ENCODE measurements at regions not wholly inside any gene's neighbourhood (a gene's known extent, or its start where the extent isn't known, plus 50 kb on each side); places are given as distances from the start of the nearest gene placed in this dataset.
"Not testable (repeated sequence)": the region's sequence is repeated elsewhere in the genome, so short reads cannot be mapped to it uniquely, and the experiment has no call there.

- DNase-seq = not testable (repeated sequence)
Measured at GRCh38 chr5:82455317-82455716, 177.2 kb upstream of the RPS23 start.

DNA sequence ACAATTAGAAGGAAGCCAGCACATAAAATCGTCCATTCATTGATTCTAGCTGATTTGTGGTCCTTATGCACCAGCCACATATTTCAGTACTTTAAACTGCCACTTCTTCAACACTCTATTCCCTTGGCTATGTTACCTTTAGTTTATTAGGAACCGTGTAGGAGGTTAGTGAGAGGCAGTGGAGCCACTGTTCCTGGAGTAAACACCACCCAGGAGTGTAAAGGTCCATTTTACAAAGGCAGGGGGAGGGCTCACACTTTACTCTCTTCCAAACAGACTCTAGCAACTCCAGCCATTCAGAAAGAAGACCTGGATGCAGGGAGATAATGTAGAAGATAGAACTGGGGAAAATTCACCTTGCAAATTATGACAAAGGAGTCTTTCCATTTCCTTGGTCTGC is 170.2 kb upstream of the RPS23 start:
- DNase-seq = no peak

DNA sequence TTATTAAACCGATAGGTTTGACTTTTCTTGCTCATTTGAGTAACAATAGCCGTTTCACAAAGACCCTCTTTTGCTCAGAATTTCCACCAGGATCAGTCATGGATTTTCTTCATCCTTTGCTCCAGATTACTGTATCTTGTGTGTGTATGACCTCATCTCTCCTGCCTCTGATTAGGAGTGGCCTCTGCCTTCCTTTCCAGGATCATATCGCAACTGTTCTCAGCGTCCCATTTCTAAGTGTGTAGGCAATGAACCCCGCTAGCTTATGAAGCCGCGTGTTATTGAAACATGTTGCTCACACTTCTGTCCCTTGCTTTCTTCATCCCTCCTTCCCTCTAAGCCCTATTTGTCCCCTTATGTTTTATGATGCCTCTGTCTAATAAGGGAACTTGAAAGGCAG is 169.8 kb upstream of the RPS23 start:
- no peak for DNase-seq

GRCh38 chr5:82446809-82447208 is 168.7 kb upstream of the RPS23 start:
- no peak for DNase-seq

GRCh38 chr5:82445726-82446335 is 167.7 kb upstream of the RPS23 start:
- DNase-seq = no peak

DNA sequence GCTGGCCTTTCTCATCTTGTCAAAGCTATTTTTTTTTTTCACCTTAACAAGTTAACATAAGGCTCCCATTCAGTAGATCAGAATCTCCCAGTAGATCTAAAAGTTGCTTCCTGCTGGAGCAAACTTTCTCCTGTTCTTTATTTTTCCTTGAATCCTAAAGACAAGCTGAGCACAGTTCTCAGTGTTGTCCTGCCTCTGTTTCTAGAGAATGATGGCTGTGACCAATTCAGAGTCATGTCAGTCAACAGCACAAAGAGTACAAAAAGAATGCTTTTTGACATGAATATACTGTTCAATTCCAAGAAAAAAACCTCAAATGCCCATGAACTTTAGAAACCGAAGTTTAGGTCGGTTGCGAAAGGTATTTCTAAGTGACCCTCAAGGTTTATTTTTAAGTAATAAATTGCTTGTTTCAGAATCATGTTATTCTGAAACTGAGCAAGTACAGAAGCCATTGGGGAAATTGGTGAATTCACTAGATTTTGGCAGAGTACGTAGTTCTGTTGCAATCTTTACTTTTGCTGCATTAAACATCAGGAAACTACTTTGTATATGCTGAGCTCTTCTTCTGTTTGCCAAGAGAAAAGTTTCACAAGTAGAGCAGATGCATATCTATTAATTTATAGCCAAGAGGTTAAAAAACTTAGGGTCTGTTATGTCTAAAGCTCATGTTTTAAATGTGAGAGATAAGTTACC is 161.7 kb upstream of the RPS23 start:
- DNase-seq = no peak

DNA sequence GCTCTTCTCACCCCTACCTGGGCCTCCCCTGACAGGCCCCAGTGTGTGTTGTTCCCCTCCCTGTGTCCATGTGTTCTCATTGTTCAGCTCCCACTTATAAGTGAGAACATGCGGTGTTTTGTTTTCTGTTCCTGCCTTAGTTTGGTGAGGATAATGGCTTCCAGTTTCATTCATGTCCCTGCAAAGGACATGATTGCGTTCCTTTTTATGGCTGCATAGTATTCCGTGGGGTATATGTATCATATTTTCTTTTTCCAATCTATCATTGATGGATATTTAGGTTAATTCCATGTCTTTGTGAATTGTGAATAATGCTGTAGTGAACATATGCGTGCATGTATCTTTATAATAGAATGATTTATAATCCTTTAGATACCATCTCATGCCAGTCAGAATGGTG is 159.4 kb upstream of the RPS23 start:
- not testable (repeated sequence) for DNase-seq

DNA sequence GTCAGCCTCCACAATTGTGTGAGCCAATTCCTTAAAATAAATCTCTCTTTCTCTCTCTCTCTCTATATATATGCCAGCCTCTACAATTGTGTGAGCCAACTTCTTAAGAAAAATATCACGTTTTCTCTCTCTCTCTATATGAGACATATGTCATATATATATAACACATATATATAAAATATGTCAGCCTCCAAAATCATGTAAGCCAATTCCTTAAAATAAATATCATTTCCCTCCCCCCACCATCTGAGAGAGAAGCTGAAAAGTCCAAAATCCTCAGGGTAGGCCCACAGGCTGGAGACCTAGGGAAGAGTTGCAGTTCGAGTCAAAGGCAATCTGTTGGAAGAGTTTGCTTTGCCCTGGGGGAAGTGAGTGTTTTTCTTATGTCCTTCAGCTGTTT is 158.1 kb upstream of the RPS23 start:
- DNase-seq = no peak

GRCh38 chr5:82434696-82435660 is 156.8 kb upstream of the RPS23 start:
- DNase-seq = not testable (repeated sequence)

- no peak for DNase-seq
Measured at GRCh38 chr5:82426464-82427154, 148.5 kb upstream of the RPS23 start.

DNA sequence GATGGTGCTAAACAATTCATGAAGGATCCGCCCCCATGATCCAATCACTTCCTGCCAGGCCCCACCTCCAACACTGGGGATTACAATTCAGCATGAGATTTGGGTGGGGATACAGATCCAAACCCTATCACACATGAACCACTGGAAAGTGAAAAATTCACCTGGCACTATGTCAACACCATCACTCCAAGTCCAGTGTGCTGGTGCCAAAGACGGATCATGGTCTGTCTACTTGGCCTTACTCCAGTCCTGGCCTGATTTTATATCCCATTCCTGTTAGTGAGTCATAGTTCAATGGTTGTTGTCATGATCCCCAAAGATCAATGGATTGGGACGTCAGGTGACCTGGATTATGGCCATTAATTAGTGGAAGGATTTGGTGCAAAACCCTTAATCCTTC is 147.4 kb upstream of the RPS23 start:
- no peak for DNase-seq

DNA sequence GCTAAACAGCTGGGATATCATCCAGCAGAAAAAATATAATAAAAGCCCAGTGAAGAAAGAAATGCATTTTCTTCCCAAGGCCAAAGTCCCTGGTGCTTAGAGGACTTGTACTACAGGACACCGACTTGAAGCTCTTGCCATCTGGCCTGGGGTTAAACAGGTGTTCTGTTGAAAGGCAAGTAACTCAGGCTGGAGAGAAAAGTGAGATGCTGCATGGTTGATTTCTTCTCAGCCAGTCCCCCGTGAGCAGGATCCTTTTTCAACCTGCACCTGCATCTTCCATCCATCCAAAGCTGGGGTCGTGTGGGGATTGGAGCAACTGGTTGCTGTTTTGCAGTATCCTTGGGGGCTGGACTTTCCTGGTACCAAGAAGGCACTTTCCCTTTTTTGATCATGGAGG is 146.1 kb upstream of the RPS23 start:
- no peak for DNase-seq

DNA sequence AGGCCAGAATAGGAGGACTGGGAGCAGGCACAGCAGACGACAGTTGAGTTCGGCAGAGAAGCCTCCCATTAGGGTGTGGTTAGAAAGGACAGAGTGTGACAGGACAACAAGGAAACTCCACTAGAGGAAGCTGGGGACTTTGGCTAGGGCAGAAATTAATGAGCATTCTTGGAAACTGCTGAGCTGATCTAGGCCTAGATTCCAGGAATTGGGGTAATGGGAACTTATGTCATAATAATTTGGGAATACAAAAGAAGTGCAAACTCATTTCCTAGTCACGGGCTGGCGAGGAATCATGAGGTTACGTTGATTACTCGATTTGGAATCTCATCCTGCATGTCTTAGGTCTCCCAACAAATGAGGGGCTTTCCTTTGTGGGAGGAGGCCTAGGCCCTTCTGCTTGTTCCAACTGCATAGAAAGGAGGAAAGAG is 144.6 kb upstream of the RPS23 start:
- no peak for DNase-seq

- no peak for DNase-seq
Measured at GRCh38 chr5:82422001-82422740, 144.0 kb upstream of the RPS23 start.

- DNase-seq = no peak
Measured at GRCh38 chr5:82421119-82421518, 143.0 kb upstream of the RPS23 start.

DNA sequence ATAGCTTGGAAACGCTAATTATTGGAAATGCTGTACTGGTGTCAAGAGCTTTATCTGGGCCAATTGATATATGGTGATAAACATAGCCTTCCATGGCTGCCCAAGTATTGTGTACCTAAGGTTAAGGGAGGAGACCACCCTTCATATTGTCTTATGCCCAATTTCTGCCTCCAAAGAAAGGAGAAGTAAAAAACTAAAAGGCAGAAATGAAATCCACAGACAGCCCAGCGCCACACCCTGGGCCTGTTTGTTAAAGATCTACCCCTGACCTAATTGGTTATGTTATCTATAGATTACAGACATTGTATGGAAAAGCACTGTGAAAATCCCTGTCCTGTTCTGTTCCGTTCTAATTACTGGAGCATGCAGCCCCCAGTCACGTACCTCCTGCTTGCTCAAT is 142.4 kb upstream of the RPS23 start:
- DNase-seq = not testable (repeated sequence)

DNA sequence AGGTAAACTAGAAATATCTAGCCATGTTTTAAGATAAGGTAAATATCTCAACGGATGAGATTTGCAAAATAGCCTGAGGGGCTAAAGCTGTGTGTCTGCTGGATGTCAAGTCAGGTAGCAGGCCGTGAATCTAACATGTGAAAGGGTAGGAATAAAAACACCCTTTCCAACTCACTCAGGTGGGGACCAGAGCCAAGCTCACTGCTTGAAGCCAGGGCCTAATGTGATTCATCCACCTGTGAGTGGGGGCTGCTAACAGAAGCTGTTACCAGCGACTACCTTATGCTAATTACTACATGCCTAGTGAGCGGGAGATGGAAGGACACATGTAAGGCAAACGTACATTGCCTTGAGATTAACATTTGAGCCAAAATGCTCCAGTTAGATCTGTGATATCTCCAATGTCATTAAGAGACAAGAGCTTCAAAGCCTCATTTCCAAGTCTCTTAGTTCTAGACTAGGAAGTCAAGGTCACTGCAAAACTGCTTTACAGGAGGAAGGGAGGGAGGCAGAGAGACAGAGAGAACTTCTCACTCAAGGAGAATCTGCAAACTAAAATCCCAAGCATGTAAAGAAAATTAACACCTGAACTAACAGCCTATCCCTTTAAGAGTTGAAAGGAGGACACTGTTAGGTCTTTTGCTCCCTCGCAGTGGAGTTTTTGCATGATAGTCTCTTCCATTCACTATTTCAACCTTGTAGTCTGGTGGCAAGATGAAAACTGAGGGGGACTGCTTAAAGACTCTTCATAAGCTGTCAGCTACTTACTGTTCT is 141.6 kb upstream of the RPS23 start:
- DNase-seq = no peak

DNA sequence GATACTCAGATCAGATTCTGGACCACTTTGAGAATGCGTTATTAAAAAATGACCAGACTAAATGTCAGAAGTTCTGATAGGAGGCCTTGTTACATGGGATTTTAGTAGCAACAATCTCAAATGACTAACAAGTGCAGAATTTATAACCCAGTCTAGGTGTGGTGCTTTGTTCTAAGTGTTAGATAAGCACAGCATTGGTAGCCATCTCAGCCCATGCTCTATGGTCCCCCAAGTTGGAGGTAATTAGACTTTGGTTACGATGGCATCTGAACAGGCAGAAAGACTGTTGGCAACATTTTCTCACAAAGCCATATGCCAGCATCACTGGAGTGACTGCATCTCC is 140.4 kb upstream of the RPS23 start:
- no peak for DNase-seq

DNA sequence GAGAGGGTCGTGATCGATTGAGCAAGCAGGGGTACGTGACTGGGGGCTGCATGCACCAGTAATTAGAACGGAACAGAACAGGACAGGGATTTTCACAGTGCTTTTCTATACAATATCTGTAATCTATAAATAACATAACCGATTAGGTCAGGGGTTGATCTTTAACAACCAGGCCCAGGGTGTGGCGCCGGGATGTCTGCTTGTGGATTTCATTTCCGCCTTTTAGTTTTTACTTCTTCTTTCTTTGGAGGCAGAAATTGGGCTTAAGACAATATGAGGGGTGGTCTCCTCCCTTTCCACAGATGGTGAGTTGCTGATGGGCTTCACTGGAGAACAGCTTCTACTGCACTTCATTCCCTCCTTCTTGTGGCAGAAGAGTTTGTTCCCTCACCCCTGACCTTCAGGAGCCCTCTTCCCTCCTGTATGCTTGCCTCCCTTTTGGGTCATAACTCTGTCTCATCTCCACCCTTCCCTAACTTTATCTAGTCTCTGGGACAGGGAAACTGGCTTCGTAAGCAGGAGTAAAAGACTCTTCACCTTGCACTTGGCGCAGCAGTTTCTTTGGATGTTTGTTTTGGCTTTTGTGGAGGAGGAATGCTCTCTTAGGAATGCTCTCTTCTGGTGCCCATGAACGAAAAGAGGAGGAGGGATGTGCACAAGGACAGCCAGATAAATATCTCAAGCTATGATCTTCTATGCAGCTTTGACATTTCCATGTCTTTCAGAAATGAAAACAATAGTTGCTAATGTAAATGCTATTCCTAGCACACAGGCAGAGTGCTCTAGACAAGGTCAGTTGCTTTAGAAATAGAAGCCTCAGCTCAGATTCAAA is 139.8 kb upstream of the RPS23 start:
- no peak for DNase-seq

DNA sequence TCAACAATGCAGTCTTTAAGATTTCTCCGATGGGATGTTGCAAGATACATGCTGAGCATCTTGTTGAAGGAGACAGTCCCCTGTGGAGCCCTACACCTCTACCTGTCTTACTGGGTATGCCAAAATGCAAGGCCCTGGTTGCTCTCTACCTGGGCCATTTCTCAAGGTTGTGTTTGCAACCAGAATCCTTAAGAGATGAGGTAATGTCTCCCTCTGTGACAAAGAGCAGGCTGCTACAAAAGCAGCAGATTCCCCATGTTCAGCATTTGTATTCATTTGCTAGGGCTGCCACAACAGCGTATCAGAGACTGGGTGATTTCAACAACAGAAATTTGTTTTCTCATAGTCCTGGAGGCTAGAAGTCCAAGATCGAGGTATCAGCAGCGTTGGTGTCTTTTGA is 138.4 kb upstream of the RPS23 start:
- DNase-seq = no peak

- no peak for DNase-seq
Measured at GRCh38 chr5:82414041-82414388, 135.9 kb upstream of the RPS23 start.

Data from NCI-H1092 treated with DMSO at 0.1 percent for 48 hours (cell line).